ENCODE measurements at regions not wholly inside any gene's neighbourhood (a gene's known extent, or its start where the extent isn't known, plus 50 kb on each side); places are given as distances from the start of the nearest gene placed in this dataset.

GRCh38 chr6:3963426-3963825, 114.3 kb downstream of the FAM50B start:
- TF ChIP-seq, protein P1, sequence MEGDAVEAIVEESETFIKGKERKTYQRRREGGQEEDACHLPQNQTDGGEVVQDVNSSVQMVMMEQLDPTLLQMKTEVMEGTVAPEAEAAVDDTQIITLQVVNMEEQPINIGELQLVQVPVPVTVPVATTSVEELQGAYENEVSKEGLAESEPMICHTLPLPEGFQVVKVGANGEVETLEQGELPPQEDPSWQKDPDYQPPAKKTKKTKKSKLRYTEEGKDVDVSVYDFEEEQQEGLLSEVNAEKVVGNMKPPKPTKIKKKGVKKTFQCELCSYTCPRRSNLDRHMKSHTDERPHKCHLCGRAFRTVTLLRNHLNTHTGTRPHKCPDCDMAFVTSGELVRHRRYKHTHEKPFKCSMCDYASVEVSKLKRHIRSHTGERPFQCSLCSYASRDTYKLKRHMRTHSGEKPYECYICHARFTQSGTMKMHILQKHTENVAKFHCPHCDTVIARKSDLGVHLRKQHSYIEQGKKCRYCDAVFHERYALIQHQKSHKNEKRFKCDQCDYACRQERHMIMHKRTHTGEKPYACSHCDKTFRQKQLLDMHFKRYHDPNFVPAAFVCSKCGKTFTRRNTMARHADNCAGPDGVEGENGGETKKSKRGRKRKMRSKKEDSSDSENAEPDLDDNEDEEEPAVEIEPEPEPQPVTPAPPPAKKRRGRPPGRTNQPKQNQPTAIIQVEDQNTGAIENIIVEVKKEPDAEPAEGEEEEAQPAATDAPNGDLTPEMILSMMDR (IDR thresholded peaks at IDR 0.05; ENCODE audit: borderline replicate concordance, extremely low read depth, low read length, poor library complexity, severe bottlenecking) = no peak
- no peak for TF ChIP-seq EZH2 (IDR thresholded peaks at IDR 0.05; ENCODE audit: borderline replicate concordance, low read depth, low read length, severe bottlenecking)

Measured in DND-41 (cell line).